ENCODE measurements at regions not wholly inside any gene's neighbourhood (a gene's known extent, or its start where the extent isn't known, plus 50 kb on each side); places are given as distances from the start of the nearest gene placed in this dataset.

GRCh38 chr6:88480816-88481215, 314.7 kb upstream of the CNR1 start:
- no peak overlapping the region for H3K27ac ChIP-seq (ENCODE audit: low read length)
- H3K9me3 ChIP-seq (ENCODE audit: control insufficient read depth, insufficient read depth, low read depth, low read length): no peaks in the 10 kb centered on the region
- no peaks in the 10 kb centered on the region for H3K27me3 ChIP-seq (ENCODE audit: control insufficient read depth, insufficient read depth, low read length)
- TF ChIP-seq CTCF (IDR thresholded peaks at IDR 0.05): no peak
- no peak for TF ChIP-seq REST (IDR thresholded peaks at IDR 0.05; ENCODE audit: insufficient read depth in 1 of 2, low read depth in 2 of 2, low read length in 1 of 2)
- no peak for TF ChIP-seq TCF7L2 (IDR thresholded peaks at IDR 0.05; ENCODE audit: low read depth, low read length)
- TF ChIP-seq POLR2AphosphoS5 (IDR thresholded peaks at IDR 0.05; ENCODE audit: low read depth, low read length): no peak
- no peak for TF ChIP-seq SIN3A (IDR thresholded peaks at IDR 0.05; ENCODE audit: borderline replicate concordance, insufficient read depth, low read depth, low read length)
- H3K36me3 ChIP-seq (ENCODE audit: control insufficient read depth, insufficient read depth, low read length): no peaks in the 10 kb centered on the region
- POLR2A ChIA-PET: no interaction called here
- intact Hi-C loops (cut with micrococcal nuclease; ENCODE audit: unreplicated experiment) (loop anchor here (10.0 kb wide), 1 partner anchor 556 kb away; no protein-coding TSS in a partner anchor), in situ Hi-C loops (cut with HindIII; ENCODE audit: low pct_unique_long_range_greater_than_20kb, low sequenced_read_pairs) (no loop called here)
- no peak overlapping the region for H3K4me3 ChIP-seq (ENCODE audit: low read depth in 2 of 2, low read length in 2 of 2)
- no peak for ATAC-seq
- CTCF ChIA-PET: no interaction called here
- no peak for DNase-seq (ENCODE audit: low read depth, low spot score)
- H3K4me1 ChIP-seq (ENCODE audit: control insufficient read depth, insufficient read depth, low read length): no peaks in the 10 kb centered on the region
- BruUV-seq (replicated peaks): no TSS peak

- 0 out of 2 replicates have a peak, but pooled peaks have one; percentile 3 for TF ChIP-seq CTCF (IDR thresholded peaks at IDR 0.05)
- no peak for TF ChIP-seq REST (IDR thresholded peaks at IDR 0.05; ENCODE audit: insufficient read depth in 1 of 2, low read depth in 2 of 2, low read length in 1 of 2)
- ChIA-PET POLR2A (no interaction called here), CTCF (no interaction called here)
- no peaks in the 10 kb centered on the region; the same call in 1 of the 2 replicates for H3K27me3 ChIP-seq (ENCODE audit: control insufficient read depth, insufficient read depth, low read length)
- BruUV-seq (replicated peaks): no TSS peak
- no peak overlapping the region for H3K27ac ChIP-seq (ENCODE audit: low read length)
- no peaks in the 10 kb centered on the region for H3K9me3 ChIP-seq (ENCODE audit: control insufficient read depth, insufficient read depth, low read depth, low read length)
- DNase-seq (ENCODE audit: low read depth, low spot score): no peak
- intact Hi-C loops (cut with micrococcal nuclease; ENCODE audit: unreplicated experiment) (no loop called here), in situ Hi-C loops (cut with HindIII; ENCODE audit: low pct_unique_long_range_greater_than_20kb, low sequenced_read_pairs) (no loop called here)
- no peaks in the 10 kb centered on the region for H3K4me1 ChIP-seq (ENCODE audit: control insufficient read depth, insufficient read depth, low read length)
- no peaks in the 10 kb centered on the region for H3K36me3 ChIP-seq (ENCODE audit: control insufficient read depth, insufficient read depth, low read length)
- ATAC-seq: no peak
- no peak overlapping the region for H3K4me3 ChIP-seq (ENCODE audit: low read depth in 2 of 2, low read length in 2 of 2)
Measured at GRCh38 chr6:88477413-88477812, 311.3 kb upstream of the CNR1 start.
